GM18507 (cell line): ENCODE measurements at regions not wholly inside any gene's neighbourhood (a gene's known extent, or its start where the extent isn't known, plus 50 kb on each side); places are given as distances from the start of the nearest gene placed in this dataset.

ENCODE experiments used
- DNase-seq: peaks from one replicate; pipeline ENCODE4 v3.0.0; 2011; ENCODE audit warnings: low read depth; ENCODE audit not compliant: insufficient read length; ENCODE audit errors: extremely low spot score
- FAIRE-seq: peaks from 2 replicates; lab custom pipeline; 2011; peaks lifted over from hg19 to GRCh38; lab: Jason Lieb, UNC

DNA sequence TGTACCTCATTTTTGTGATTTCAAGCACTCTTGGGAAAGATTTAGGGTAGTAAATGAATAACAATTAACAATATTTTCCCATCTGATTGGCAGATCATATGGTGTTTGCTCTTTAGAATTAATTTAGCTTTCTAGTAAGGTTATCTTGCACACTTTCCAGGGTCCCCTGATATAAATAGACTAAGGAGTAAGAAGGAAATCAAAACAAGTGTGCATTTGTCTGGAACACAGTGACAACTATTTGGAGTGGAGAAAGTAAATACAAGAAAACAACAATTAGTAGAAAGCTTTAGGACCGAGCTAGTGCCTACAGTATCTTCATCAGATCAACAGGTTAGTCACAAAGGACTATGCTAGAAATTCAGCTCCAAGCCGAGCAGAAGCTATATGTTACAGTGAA lies 429.5 kb downstream of the COG6 start:
- DNase-seq (no peak), FAIRE-seq (no peak)

DNA sequence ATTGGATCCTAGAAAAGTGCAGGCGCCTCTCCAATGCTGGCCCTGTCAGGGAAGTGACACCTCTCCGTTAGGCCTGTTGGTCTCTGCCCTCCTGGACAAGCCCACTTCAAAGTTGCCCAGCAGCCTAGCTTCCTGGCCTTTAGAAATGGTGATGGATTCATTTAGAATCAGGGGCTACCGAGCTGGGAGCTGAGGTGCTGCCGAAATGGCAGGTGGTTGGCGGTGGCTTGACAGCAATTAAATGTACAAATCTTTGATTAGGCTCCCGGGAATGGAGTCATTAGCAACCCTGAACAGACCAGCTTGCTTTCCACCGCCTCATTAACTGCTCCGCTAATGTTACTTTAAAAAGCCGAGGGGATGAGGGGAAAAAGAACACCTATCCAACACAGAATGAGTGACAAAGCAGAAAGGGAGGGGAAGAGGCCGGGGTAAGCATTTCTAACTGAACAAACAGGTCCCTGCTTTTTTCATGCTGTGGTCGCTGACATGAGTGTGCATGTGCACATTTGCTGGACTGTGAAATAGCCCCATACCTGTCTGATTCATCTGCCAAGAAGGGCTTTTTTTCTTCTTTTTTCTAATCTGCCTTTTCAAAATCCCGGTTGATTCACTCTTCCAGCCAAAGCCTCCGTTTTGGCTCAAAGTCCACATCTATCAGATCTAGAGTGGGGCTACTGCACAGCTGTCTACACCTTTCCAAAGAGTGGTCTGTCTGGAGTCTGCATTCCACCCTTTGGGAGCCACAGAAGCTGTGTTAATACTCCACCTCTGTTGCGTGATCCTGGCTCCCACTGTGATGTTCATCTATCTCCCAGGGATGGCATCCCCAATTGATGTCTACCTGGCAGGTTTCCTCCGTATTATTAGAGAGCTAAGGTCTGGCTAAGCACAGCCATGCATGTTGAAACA lies 431.9 kb downstream of the COG6 start:
- DNase-seq: no peak
- no peak for FAIRE-seq

- no peak for FAIRE-seq
- no peak for DNase-seq
Measured at GRCh38 chr13:40094056-40094455, 438.6 kb downstream of the COG6 start.

DNA sequence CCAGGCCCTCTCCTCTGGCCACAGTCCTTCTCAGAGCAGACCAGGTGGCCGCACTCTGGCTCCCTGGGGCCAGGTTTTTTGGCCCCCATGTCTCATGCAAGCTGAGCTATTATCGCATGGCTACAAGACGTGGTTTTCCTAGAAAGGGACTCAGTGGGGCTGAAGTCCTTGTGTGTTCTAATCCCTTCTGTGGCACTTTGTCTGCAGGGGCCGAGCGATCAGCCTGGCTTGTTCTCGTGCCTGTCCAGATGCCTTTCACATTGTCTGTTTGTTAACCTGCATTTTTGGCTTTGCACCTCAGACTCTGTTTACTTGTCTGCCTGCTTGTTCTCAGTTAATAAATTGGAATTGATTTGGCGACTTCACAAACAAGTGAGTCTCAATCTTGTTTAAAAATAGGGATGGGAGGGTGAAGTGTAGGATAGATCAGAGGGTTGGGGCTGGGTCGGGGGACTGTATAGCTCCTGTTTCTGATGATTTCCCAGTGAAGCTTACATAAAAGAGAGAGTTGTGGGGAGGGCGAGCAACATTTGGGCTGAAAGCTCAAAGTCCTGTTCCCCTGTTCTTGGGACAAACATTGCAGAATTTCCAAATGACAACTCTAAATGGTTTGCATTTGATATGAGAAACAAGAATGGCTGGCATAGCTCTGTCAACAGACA lies 440.4 kb downstream of the COG6 start:
- FAIRE-seq (no peak), DNase-seq (no peak)

- FAIRE-seq (no peak), DNase-seq (no peak)
Measured at GRCh38 chr13:40096357-40096901, 441.0 kb downstream of the COG6 start.

DNA sequence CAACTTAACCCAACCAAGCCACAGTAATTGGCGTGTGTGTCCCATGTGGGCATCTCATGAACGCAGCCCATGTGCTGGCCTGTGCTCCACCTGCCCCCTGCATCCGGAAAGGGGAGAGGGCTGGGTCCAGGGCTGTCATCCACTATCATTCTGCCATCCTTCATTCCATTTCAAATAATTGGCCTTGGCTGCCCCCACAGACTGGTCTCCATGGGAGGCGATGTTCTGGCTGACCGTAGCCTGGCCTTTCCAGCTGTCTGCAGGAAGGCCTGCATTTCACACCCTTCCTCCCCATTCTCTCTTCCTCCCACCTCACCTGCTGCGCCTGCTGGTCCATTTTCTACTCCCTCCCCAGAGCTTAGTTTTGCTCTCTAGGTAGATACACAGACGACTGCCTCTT lies 442.8 kb downstream of the COG6 start:
- FAIRE-seq (no peak), DNase-seq (no peak)

DNA sequence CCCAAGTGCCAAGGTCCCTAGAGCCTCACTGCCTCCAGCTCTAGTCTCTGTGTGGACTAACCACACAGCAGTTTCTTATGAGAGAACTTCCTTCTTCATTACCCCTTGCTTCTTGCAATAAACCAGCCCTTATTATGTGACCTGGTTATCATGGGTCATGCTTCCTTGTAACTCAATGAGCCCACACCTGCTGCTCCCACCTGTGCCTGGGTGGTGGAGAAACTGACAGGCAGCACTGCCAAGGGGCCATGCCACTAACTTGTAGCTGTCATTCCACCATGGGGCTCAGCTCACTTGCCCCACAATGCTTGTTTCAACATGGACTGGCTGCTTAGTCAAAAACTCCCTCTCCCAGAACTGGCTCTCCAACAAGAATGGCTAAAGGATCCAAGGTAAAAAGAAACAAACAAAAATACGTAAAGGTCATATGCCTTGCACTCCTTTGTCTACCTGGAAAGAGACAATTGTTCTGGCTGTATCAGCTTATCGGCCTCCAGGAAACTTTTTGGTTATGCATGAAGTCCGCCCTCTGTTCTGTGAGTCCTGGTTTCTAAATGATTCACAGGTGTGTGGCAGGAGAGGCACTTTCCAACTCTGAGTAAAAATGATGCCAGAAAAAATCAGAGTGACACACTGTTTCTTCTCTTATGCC lies 446.4 kb downstream of the COG6 start:
- DNase-seq: peak; percentile 18
- FAIRE-seq: peak; percentile 80

- DNase-seq (no peak), FAIRE-seq (no peak)
Measured at GRCh38 chr13:40102360-40102727, 446.9 kb downstream of the COG6 start.

DNA sequence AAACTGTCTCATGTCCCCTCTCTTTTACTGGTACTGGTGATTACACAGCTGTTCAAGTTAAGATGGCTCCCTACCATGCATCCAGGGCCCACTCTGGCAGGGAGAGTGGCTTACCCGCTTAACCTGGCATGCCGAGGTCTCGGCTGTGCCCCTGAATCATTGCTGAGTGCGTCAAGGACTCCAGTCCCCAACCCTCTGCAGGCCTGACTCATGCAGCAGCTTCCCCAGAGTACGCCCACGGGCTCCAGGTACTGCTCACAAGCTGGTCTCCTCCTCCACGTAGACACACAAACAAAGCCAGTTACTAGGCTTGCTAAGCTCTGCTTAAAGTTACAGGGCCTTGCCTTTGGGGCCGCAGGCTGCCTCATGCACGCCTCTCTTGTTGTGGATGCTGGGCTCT lies 447.4 kb downstream of the COG6 start:
- no peak for FAIRE-seq

GRCh38 chr13:40103864-40104263 lies 448.4 kb downstream of the COG6 start:
- no peak for FAIRE-seq

More for the DNA sequence above, 447.4 kb downstream of the COG6 start:
- DNase-seq: no peak

DNA sequence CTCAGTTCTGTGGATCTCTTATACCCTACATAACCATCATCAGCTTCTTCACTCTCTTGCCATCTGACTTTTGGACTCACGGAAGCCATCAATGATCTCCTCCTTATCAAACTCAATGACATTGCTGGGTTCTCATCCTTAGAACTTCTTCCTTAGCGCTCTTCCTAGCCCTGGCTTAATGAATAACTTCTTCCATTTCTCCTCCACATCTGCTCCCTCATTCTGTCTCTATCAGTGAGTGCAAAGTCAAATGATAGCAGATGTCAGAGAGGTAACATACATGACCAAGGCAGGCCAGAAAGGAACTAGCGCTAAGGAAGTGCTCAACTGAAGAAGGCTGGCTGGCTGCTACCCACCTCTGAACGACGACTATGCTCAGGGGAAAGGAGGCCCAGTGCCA lies 449.8 kb downstream of the COG6 start:
- FAIRE-seq (no peak), DNase-seq (no peak)

More at GRCh38 chr13:40103864-40104263, 448.4 kb downstream of the COG6 start:
- DNase-seq: no peak

GRCh38 chr13:40109351-40109844 lies 453.9 kb downstream of the COG6 start:
- no peak for FAIRE-seq
- DNase-seq: no peak

- no peak for FAIRE-seq
- no peak for DNase-seq
Measured at GRCh38 chr13:40113643-40114304, 458.3 kb downstream of the COG6 start.

- no peak for FAIRE-seq
- no peak for DNase-seq
Measured at GRCh38 chr13:40114305-40114896, 458.9 kb downstream of the COG6 start.

DNA sequence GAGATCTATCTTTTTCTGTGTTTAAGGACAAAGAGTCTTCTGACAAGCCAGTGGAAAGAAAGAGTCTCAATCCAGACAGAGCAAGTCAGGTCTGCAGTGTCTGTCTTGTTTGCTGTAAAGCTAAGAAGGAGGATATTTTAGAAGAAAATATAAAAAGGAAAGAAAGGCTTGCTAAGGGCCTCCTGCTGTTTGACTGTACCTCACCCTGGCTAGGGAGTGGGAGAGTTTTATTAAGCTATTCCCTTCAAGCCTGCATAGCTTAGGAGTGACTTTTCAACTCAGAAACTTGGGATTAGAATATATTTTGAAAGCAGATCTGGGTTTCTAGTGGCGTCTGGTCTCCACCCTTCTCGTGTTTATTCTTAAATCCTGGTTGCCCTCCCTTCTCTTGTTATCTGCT lies 460.0 kb downstream of the COG6 start:
- DNase-seq (no peak), FAIRE-seq (no peak)

- DNase-seq: peak; percentile 17
- FAIRE-seq: peak; percentile 87
Measured at GRCh38 chr13:40116008-40116407, 460.5 kb downstream of the COG6 start.

DNA sequence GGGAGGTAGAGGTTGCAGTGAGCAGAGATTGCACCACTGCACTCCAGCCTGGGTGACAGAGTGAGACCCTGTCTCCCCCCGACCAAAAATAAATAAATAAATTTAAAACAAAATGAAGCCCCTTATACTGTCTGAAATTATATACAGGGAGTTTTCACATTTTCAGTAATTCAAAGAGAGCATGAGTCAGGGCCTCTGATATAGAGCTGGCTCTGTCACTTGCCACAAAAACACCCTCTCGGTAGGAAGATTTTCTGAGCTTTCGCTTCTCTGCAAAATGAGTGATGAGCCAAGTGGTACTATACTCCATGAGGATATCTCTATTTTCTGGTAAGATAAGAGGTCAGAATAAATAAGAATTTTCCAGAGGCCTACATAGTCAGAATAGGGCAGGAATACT lies 462.9 kb downstream of the COG6 start:
- no peak for FAIRE-seq
- no peak for DNase-seq

- FAIRE-seq: no peak
- DNase-seq: no peak
Measured at GRCh38 chr13:40119852-40120251, 464.4 kb downstream of the COG6 start.

- FAIRE-seq: no peak
- DNase-seq: no peak
Measured at GRCh38 chr13:40120288-40120687, 464.8 kb downstream of the COG6 start.
